Activated naive CD8-positive, alpha-beta T cell treated with anti-CD3 and anti-CD28 coated beads for 36 hours (primary cell): ENCODE measurements at regions not wholly inside any gene's neighbourhood (a gene's known extent, or its start where the extent isn't known, plus 50 kb on each side); places are given as distances from the start of the nearest gene placed in this dataset.

ENCODE experiments used
- DNase-seq: peaks from one replicate; pipeline ENCODE4 v3.0.0; 2021
- H3K27ac Mint-ChIP-seq: one replicate; pipeline ENCODE4 v1.8.0; 2022; ENCODE audit warnings: mild to moderate bottlenecking, moderate library complexity, mixed read lengths
- H3K27me3 Mint-ChIP-seq: one replicate; pipeline ENCODE4 v1.8.0; 2022; ENCODE audit warnings: mild to moderate bottlenecking, mixed read lengths
- H3K36me3 Mint-ChIP-seq: one replicate; pipeline ENCODE4 v1.8.0; 2021; ENCODE audit warnings: mild to moderate bottlenecking, mixed read lengths
- H3K4me1 Mint-ChIP-seq: one replicate; pipeline ENCODE4 v1.8.0; 2021; ENCODE audit warnings: mixed read lengths
- H3K4me3 Mint-ChIP-seq: one replicate; pipeline ENCODE4 v1.8.0; 2022; ENCODE audit warnings: mild to moderate bottlenecking, moderate library complexity, mixed read lengths
- H3K9me3 Mint-ChIP-seq: one replicate; pipeline ENCODE4 v1.8.0; 2022; ENCODE audit warnings: mixed read lengths

DNA sequence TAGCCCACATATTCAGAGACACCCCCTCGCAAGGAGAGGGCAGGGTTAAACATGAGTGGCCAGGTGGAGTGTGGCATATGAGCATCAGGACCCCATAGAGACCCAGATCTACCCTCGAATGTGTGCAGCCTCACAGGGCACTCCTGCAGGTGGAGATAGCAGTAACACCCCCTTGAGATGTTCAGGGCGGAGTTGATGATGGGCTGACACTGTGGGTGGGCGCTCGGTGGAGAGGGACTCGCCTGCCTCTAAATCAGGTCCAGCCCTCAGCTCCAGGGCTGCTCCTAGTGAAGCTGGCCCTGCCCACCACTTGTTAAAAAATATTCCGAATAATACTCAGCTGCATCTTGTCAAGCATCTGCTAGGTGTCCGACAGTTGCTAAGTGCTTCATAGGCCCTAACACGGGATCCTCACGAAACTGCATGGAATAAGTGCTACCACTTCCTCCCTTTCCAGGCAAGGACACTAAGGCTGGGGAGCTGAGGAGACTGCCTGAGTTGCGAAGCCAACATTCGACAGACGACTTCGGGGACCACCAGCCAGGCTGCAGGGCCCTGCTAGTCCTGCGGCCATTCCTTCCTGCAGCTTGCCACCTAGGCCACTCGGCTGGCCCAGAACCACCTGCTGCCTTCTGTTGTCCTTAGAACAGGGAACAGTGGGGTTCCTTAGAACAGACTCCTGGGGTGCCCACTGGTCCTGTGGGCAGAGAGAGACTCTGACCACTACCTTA is 74.0 kb upstream of the WNT11 start:
- no peaks in the 10 kb centered on the region for H3K9me3 Mint-ChIP-seq
- H3K4me1 Mint-ChIP-seq = peaks cover 2% of the 10 kb centered on the region
- no peaks in the 10 kb centered on the region for H3K36me3 Mint-ChIP-seq
- DNase-seq = no peak
- no peak overlapping the region for H3K4me3 Mint-ChIP-seq
- H3K27me3 Mint-ChIP-seq = no peaks in the 10 kb centered on the region
- no peak overlapping the region for H3K27ac Mint-ChIP-seq

DNA sequence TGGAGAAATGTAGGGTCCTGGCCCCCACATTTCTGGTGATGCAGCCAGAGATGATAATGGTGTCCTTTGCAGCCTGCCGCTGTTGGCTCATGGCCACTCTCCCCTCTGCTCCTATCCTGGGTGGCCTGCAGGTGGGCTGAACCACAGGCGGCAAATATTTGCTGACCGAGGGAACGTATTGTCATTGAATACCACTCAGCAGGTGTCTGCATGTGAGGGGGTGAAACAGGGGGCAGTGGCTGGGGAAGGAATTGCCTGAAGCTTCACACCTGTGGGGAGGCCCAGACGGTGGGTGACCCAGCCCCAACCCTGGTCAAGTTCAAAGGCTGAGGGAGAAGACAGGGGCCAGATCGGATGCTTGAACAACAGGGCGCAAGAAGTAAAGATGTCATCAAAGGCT is 73.3 kb upstream of the WNT11 start:
- no peaks in the 10 kb centered on the region for H3K27me3 Mint-ChIP-seq
- H3K36me3 Mint-ChIP-seq = no peaks in the 10 kb centered on the region
- H3K9me3 Mint-ChIP-seq = no peaks in the 10 kb centered on the region
- H3K4me3 Mint-ChIP-seq = no peak overlapping the region
- no peak overlapping the region for H3K27ac Mint-ChIP-seq
- peaks cover 2% of the 10 kb centered on the region for H3K4me1 Mint-ChIP-seq
- DNase-seq = no peak

DNA sequence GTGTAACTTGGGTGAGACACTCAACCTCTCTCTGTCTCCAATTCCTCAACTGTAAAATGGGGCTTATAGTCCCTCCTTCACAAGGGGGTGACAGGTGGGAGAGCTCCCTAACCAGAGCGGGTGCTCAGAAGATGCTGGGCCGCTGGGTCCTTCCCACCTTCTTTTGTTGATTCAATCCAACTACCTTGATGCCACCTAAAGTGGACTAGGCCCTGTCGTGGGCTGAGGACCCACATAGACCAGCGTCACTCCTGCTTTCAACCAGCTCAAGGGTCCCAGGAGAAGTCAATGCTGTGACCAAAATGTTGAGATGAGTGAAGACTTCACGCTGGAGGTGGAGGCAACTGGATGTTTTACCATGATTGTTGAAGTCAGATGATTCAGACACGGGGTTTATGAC is 72.7 kb upstream of the WNT11 start:
- no peak for DNase-seq
- no peaks in the 10 kb centered on the region for H3K9me3 Mint-ChIP-seq
- peaks cover 2% of the 10 kb centered on the region for H3K4me1 Mint-ChIP-seq
- no peaks in the 10 kb centered on the region for H3K27me3 Mint-ChIP-seq
- H3K36me3 Mint-ChIP-seq = no peaks in the 10 kb centered on the region
- H3K27ac Mint-ChIP-seq = no peak overlapping the region
- H3K4me3 Mint-ChIP-seq = no peak overlapping the region

DNA sequence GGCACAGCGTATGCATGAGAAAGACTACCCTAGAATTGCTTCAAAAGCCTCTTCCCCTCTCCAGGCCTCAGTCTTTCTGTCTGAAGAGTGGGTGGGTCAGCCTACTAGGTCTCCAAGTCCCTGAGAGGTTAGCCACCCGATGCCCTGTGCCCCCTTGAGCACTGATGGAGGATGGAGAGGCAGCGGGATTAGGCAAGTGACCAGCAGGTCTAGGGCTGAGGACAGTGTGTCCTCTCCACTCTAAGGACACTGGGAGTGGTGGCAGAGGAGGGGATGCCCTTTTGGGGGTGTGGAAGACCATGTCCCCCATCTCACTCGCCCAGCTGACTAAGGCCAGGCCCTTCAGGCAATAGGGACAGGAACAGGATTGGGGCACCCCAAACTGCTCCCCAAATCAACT is 72.2 kb upstream of the WNT11 start:
- no peak for DNase-seq
- Mint-ChIP-seq H3K4me1 (peaks cover 2% of the 10 kb centered on the region), H3K4me3 (no peak overlapping the region)

DNA sequence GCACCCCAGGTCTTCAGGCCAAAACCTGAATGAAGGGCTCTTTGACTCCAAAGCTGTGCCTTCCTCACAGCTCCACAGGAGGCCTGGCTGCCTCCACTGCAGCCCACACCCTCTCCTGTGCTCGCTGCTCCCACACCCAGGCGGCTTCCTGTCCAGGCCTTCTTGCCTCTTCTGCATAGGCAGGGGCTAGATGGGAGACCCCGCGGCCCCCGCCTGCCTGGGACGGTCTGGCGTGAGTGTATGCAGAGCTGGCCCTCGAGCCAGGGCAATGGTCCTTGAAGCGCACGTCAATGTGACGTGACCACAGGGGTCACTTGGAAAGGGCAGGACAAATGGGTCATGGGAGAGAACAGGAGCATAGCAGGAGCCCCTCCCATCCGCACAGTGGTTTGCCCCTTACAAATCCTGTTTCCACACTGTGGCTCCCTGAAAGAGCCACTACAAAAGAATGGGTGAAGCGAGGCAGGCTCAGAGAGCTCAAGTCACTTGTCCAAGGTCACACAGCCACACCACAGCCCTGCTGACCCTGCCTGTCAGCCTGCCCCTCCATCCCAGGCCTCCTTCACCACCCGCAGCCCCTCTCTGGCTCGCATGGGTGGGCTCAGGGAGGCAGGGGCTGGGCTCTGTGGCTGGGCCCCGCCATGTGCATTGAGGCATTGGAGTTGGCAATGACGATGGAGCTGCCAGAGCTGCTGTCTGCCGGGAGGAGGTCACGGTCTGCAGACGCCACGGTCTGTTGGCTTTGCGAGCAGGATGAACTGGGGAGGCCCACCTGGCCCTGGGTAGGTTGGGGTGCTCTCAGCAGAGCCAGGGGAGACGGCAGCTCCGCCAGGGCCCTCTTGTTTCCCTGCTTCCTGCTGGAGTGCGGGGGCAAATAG is 71.2 kb upstream of the WNT11 start:
- H3K4me1 Mint-ChIP-seq = peaks cover 2% of the 10 kb centered on the region
- no peak overlapping the region for H3K4me3 Mint-ChIP-seq
- no peaks in the 10 kb centered on the region for H3K36me3 Mint-ChIP-seq
- no peak overlapping the region for H3K27ac Mint-ChIP-seq
- DNase-seq = no peak
- no peaks in the 10 kb centered on the region for H3K27me3 Mint-ChIP-seq
- H3K9me3 Mint-ChIP-seq = no peaks in the 10 kb centered on the region

More for the DNA sequence above, 72.2 kb upstream of the WNT11 start:
- no peaks in the 10 kb centered on the region for H3K27me3 Mint-ChIP-seq
- no peak overlapping the region for H3K27ac Mint-ChIP-seq
- no peaks in the 10 kb centered on the region for H3K36me3 Mint-ChIP-seq
- no peaks in the 10 kb centered on the region for H3K9me3 Mint-ChIP-seq

DNA sequence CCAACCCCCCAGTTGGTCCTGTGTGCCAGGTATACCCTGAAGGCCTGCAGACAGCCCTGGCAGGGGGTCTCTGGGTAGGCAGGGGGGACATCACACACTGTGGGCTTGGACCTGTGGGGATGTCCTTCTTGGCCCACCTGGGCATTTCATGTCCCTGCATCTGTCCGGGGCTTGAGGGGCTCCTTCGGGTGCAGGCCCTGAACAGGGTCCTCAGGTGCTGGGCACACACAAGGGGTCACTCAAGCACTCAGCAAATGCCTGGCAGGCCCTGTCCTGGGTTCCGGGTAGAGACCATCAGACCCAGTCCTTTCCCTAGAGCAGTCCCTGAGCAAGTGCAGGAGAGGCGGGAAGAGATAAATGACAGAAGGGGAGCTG is 70.5 kb upstream of the WNT11 start:
- no peaks in the 10 kb centered on the region for H3K9me3 Mint-ChIP-seq
- H3K27me3 Mint-ChIP-seq = no peaks in the 10 kb centered on the region
- H3K4me3 Mint-ChIP-seq = no peak overlapping the region
- no peak for DNase-seq
- no peak overlapping the region for H3K27ac Mint-ChIP-seq
- no peaks in the 10 kb centered on the region for H3K4me1 Mint-ChIP-seq
- H3K36me3 Mint-ChIP-seq = no peaks in the 10 kb centered on the region

DNA sequence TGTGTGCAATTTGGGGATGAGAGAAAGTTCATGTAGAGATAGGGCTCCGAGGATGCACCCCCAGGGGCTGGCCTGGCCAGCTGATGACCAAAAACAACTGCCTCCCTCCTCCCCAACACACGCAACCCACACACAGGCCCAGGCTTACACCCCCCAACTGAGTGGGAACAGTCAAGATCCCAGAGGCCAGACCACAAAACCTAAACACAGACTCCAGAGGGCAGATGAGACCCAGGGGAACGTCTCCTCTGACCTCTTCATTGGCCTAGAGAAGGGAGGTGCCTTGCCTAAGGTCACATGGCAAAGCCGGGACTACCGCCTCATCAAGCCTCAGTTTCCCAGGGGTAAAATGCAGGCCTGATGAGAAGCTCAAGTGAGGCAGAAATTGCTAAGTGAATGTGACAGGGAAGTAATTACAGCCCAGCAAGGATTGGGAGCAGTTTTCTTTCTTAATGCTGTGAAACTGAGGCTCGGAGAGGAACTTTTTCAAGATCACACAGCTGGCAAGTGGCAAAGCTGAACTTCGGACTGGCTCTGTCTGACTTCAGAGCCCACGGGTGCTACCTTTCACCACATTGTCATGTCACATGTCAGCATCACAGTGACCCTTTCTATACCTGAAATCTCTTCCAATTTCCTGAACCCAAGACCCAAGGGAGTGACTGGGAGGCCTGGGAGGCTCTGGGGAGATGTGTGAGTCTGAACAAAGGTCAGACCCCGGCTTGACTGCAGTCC is 69.9 kb upstream of the WNT11 start:
- H3K4me1 Mint-ChIP-seq = no peaks in the 10 kb centered on the region
- H3K4me3 Mint-ChIP-seq = no peak overlapping the region
- H3K27me3 Mint-ChIP-seq = no peaks in the 10 kb centered on the region
- H3K9me3 Mint-ChIP-seq = no peaks in the 10 kb centered on the region
- no peak for DNase-seq
- no peak overlapping the region for H3K27ac Mint-ChIP-seq
- H3K36me3 Mint-ChIP-seq = no peaks in the 10 kb centered on the region

DNA sequence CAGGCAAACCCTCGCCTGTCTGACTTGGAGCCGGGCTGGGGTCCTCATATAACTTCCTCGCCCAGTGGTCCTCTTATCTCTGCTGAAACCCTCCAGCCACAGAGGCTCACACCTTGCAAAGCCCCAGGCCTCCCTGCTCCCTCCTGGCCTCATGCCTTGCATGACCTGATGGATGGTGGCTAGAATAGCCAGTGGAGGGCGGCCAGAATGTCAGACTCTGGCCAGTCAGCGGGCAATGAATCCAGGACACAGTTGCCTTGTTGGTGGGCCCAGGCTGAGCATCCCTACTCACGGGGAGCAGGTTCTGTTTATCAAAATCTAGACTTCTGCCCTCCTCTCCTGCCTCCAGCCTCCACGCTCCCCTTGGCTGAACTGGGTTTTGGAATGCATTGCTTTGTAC is 69.1 kb upstream of the WNT11 start:
- H3K4me1 Mint-ChIP-seq = no peaks in the 10 kb centered on the region
- H3K4me3 Mint-ChIP-seq = no peak overlapping the region
- DNase-seq = no peak
- H3K27ac Mint-ChIP-seq = no peak overlapping the region
- H3K36me3 Mint-ChIP-seq = no peaks in the 10 kb centered on the region
- H3K27me3 Mint-ChIP-seq = no peaks in the 10 kb centered on the region
- H3K9me3 Mint-ChIP-seq = no peaks in the 10 kb centered on the region

DNA sequence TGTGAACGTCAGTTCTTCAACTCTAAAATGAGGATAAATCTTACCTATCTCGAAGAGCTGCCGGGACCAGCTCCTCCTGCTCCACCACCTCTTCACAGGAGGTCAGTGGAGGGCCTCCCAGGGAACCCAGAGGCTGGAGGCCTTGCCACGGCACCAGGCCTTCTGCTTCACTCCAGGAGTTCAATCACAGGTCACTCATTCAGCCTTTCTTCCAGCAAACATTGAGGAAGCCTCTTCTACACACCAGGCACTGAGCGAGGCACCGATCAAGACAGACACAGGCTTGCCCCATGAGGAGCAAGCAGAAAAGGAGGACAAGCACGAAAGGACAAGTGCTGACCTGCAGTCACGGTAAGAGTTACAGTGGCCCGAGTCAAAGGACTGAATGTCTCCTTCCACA is 64.8 kb upstream of the WNT11 start:
- Mint-ChIP-seq H3K27ac (no peak overlapping the region), H3K9me3 (no peaks in the 10 kb centered on the region), H3K36me3 (no peaks in the 10 kb centered on the region), H3K4me1 (no peaks in the 10 kb centered on the region), H3K27me3 (no peaks in the 10 kb centered on the region), H3K4me3 (no peak overlapping the region)
- DNase-seq = no peak

DNA sequence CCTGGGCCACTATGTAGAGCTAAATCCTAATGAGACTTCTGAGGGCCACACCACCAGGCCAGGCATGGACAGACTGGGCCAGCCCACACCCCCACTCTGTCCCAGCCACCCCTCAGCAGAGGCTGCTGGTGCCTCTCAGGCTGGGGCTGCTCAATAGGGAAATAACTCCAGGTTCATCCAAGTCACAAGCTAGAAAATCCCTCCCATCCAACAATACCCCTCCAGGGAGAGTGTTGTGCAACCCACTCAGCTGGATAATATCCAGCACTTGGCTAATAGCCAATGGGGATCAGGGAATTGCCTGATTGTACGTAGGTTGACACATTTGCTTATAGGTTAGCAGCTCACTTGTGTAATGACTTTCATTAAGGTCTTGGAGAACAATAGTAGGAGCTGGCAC is 64.1 kb upstream of the WNT11 start:
- Mint-ChIP-seq H3K36me3 (no peaks in the 10 kb centered on the region), H3K27ac (no peak overlapping the region), H3K4me1 (no peaks in the 10 kb centered on the region), H3K9me3 (no peaks in the 10 kb centered on the region), H3K4me3 (no peak overlapping the region), H3K27me3 (no peaks in the 10 kb centered on the region)
- DNase-seq = no peak

DNA sequence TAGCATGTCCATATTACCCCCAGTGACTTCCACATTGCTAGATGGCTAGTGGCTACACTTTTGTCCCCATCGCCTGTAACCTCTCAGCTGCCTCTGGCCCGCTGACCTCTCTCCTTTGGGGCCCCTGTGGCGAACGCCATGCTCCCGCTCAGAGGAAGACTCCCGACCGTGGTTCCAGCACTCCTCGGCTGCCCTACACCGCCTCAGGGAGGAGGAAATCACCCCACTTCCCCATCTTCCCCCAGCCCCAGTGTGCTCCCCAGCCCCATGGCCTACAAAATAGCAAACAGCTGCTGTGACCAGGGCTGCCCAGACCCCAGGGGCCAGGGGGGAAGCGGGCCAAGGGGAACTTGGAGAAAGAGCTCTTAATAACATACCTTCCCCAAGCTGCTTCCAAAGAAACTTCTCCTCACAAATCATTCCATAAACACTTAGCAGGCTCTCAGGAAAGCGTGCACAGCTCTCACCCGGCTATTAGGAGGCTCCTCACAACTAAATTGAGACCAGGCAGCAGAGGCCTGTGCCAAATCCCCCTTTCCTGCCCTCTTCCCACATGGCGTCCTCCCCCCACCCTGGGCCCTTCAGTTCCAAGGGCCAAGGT is 63.5 kb upstream of the WNT11 start:
- no peaks in the 10 kb centered on the region for H3K9me3 Mint-ChIP-seq
- H3K27me3 Mint-ChIP-seq = no peaks in the 10 kb centered on the region
- no peak for DNase-seq
- no peak overlapping the region for H3K27ac Mint-ChIP-seq
- no peaks in the 10 kb centered on the region for H3K36me3 Mint-ChIP-seq
- no peak overlapping the region for H3K4me3 Mint-ChIP-seq
- no peaks in the 10 kb centered on the region for H3K4me1 Mint-ChIP-seq

DNA sequence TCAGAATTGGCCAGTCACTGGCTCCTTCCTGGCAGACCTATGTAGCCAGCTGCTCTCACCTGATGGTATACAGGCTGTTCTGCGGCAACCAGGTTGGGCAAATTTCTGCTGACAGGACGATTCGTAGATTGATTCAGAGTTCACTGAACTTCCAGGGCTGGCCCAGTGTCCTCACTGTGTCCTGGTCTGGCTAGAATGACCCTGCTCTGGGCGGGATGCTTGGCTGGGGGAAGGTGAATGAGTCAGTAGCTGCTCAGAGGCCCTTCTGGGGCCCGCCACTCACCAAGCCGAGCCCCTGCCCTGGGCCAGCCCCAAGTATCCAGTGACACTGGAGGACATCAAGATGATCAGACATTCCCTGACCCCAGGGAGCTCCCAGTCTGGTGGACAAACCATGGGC is 62.9 kb upstream of the WNT11 start:
- no peak overlapping the region for H3K27ac Mint-ChIP-seq
- H3K4me1 Mint-ChIP-seq = no peaks in the 10 kb centered on the region
- no peak overlapping the region for H3K4me3 Mint-ChIP-seq
- DNase-seq = no peak
- H3K9me3 Mint-ChIP-seq = no peaks in the 10 kb centered on the region
- H3K36me3 Mint-ChIP-seq = no peaks in the 10 kb centered on the region
- H3K27me3 Mint-ChIP-seq = no peaks in the 10 kb centered on the region

DNA sequence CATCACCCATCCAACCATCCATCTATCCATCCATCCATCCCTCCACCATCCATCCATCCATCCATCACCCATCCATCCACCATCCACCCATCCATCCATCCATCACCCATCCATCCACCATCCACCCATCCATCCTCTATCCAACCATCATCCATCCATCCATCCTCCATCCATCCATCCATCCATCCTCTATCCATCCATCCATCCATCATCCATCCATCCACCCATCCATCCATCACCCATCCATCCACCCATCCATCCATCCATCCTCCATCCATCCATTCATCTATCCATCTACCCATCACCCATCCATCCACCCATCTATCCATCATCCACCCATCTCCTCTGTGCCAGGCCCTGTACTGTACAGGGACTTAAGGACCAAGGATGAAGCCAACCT is 62.2 kb upstream of the WNT11 start:
- Mint-ChIP-seq H3K27me3 (no peaks in the 10 kb centered on the region), H3K4me3 (no peak overlapping the region), H3K27ac (no peak overlapping the region), H3K9me3 (no peaks in the 10 kb centered on the region), H3K36me3 (no peaks in the 10 kb centered on the region), H3K4me1 (no peaks in the 10 kb centered on the region)
- no peak for DNase-seq

DNA sequence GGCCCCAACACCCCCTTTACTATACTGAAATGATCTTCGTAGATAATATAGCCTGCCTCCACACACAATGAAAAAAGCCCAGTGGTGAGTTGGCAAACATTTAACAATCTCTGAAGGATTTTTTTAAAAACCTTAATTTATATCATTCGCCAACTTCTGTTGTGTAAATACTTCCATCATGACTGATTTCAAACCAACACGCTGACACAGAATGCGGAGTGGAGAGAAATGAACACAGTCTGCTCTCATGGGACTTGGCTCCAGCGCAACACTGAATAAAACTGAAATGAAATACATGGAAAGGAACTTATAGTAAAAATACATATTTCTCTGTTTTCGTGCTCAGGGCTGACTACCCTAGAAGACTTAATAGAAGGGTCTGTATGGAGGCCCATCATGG is 61.3 kb upstream of the WNT11 start:
- Mint-ChIP-seq H3K4me1 (no peaks in the 10 kb centered on the region), H3K27me3 (no peaks in the 10 kb centered on the region), H3K4me3 (no peak overlapping the region), H3K9me3 (no peaks in the 10 kb centered on the region), H3K36me3 (no peaks in the 10 kb centered on the region), H3K27ac (no peak overlapping the region)
- no peak for DNase-seq
